Stomach (tissue), 8 donors: ENCODE measurements at regions not wholly inside any gene's neighbourhood (a gene's known extent, or its start where the extent isn't known, plus 50 kb on each side); places are given as distances from the start of the nearest gene placed in this dataset.

Experiments used
- DNase-seq, 2 donors: peaks; one replicate each; pipeline versions ENCODE4 v3.0.0 to v3.0.0-alpha.2; 2013 to 2019
- H3K27ac ChIP-seq, 5 donors: fragments of 200-600 bp in 4 of 5; sonication (generic) in 4 of 5; one replicate each; pipeline ENCODE4 v1.5.1; 2013 to 2019; ENCODE audit warnings: mild to moderate bottlenecking in 1 of 5, moderate library complexity in 1 of 5
- H3K27me3 ChIP-seq, 3 donors: fragments of 200-600 bp; sonication (generic); one replicate each; pipeline ENCODE4 v1.5.1; 2017 to 2019; ENCODE audit warnings: mixed run types in 1 of 3
- H3K36me3 ChIP-seq, 4 donors: fragments of 200-600 bp; sonication (generic); 1 replicate in 3 of 4; 2 replicates in 1 of 4; pipeline ENCODE4 v1.5.1; 2016 to 2019
- H3K4me1 ChIP-seq, 4 donors: fragments of 200-600 bp; sonication (generic); one replicate each; pipeline ENCODE4 v1.5.1; 2016 to 2019
- H3K4me3 ChIP-seq, 4 donors: fragments of 200-600 bp; sonication (generic) in 3 of 4; one replicate each; pipeline ENCODE4 v1.5.1; 2016 to 2019; ENCODE audit warnings: mild to moderate bottlenecking in 1 of 4
- H3K9me3 ChIP-seq, 4 donors: fragments of 200-600 bp; sonication (generic); one replicate each; pipeline ENCODE4 v1.5.1; 2016 to 2019
- CTCF ChIP-seq, 7 experiments: fragments of 450-650 bp in 4 of 7; fragments of 200-600 bp in 3 of 7; sonication (generic) in 3 of 7; IDR thresholded peaks; one replicate each; pipeline ENCODE4 v1.5.1; 2016 to 2019; ENCODE audit warnings: antibody characterized with exemption in 7 of 7, control low read depth in 2 of 7, mild to moderate bottlenecking in 1 of 7
- EP300 ChIP-seq: sonication (generic); formaldehyde crosslinking; IDR thresholded peaks from one replicate; pipeline ENCODE4 v1.6.1; 2017; ENCODE audit warnings: antibody characterized with exemption
- POLR2A ChIP-seq, 4 donors: fragments of 450-650 bp; IDR thresholded peaks; one replicate each; pipeline ENCODE4 v1.6.1; 2016; ENCODE audit warnings: antibody characterized with exemption in 4 of 4, control low read depth in 2 of 4, mild to moderate bottlenecking in 1 of 4, moderate library complexity in 1 of 4
- POLR2AphosphoS5 ChIP-seq, 3 donors: sonication (generic); formaldehyde crosslinking; IDR thresholded peaks; one replicate each; pipeline ENCODE4 v1.6.1; 2016; ENCODE audit warnings: antibody characterized with exemption in 3 of 3
- WGBS, 5 donors: extraction: QIAGEN DNeasy Blood & Tissue Kit in 3 of 5; methylation state at CpG; one replicate each; pipeline versions ENCODE4 v1.1.5 to v1.1.7; 2013 to 2018; 5-methylcytosine and 5-hydroxymethylcytosine counted together
- intact Hi-C: fragments of 100-400 bp; cut with DNase I; formaldehyde crosslinking; loops from one replicate; pipeline ENCODE4 v1.15.1; 2023; ENCODE audit warnings: low total_unique reads
- donor health status: healthy with polysubstance abuse.
- donor health status: Bipolar disorder and iron deficiency.
- donor health status: healthy.

DNA sequence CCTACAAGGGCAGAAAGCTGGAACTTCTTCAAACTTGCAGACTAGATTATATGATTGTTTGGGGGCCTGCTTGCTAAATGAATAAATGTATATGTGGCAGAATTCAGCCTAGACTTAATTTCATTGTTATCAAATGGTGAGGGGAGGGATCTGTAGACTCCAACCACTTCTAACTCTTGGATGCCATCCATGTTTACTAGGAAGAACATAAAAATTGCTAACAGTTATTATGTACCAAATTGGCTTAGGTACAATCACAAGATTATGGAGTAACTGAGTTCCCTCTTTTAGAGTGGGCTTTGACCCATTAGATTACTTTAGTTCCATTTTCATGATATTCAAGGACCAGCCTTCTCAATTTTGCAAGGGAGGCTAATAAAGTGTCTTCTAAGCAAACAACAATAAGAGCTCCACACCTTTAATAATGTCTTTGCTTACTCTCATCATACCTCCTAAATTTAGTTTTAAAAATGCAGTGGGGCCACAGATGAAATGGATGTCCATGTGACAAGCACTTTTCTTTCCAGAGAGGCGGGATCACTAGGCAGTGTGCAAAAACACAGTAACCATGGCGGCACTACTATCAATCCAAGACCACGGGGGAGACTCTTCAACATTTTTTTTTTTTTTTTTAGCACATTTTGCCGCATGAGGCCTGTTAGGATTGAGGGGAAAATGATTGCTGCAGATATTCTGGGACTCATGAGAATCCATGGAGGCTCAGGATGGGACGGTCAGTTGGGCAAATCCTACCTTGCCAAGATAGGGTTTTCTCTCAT lies 217.6 kb upstream of the SPRED2 start:
- intact Hi-C loops = no loop called here
- 87 to 92% (median 89%) methylated on average over 5 of the region's 5 CpGs for WGBS, 5 donors
- TF ChIP-seq EP300 (no peak), CTCF (IDR thresholded peaks at IDR 0.05) (no peak), POLR2A (IDR thresholded peaks at IDR 0.05) (no peak), POLR2AphosphoS5 (IDR thresholded peaks at IDR 0.05) (no peak)
- Histone ChIP-seq H3K27me3 (no peaks in the 10 kb centered on the region), H3K36me3 (no peaks in the 10 kb centered on the region), H3K4me1 (peaks cover 0 to under 1% (median 0%) of the 10 kb centered on the region in 4 donors), H3K4me3 (no peak overlapping the region), H3K27ac (no peak overlapping the region), H3K9me3 (no peaks in the 10 kb centered on the region)
- no peak for DNase-seq

DNA sequence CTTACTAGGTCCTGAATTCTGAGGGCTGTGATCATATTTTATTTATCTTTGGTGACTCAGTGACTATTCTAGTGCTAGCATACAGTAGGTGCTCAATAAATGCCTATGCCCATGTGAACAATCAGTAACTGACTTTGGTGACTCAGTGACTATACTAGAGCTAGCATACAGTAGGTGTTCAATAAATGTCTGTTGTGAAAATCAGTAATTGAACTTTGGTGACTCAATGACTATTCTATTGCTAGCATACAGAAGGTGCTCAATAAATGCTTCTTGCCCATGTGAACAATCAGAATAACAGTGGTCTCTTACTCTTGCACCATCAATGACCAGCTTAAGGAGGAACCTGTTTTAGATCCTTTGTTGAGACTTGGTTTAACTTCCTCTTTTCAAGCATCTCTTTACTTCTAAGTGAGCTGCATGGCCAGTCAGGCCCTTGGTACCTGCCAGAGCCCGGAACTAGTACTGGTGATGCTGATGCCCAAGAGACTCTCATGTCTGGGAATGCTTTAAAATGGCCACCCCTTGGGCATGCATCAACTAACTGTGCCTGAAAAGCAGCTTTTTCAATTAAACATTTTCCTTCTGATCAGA lies 214.9 kb upstream of the SPRED2 start:
- Histone ChIP-seq H3K36me3 (no peaks in the 10 kb centered on the region), H3K27me3 (no peaks in the 10 kb centered on the region), H3K9me3 (no peaks in the 10 kb centered on the region), H3K4me1 (no peaks in the 10 kb centered on the region), H3K4me3 (no peak overlapping the region), H3K27ac (no peak overlapping the region)
- WGBS, 5 donors = 71 to 97% (median 94%) methylated on average over 1 of the region's 1 CpG
- no peak for DNase-seq
- intact Hi-C loops = no loop called here
- no peak for TF ChIP-seq POLR2AphosphoS5 (IDR thresholded peaks at IDR 0.05)

- no peak for TF ChIP-seq EP300
- TF ChIP-seq POLR2AphosphoS5 (IDR thresholded peaks at IDR 0.05) = no peak
- TF ChIP-seq POLR2A (IDR thresholded peaks at IDR 0.05) = no peak
- TF ChIP-seq CTCF (IDR thresholded peaks at IDR 0.05) = no peak
- Histone ChIP-seq H3K9me3 (no peaks in the 10 kb centered on the region), H3K27me3 (peaks cover 0 to 19% (median 7%) of the 10 kb centered on the region in 3 donors), H3K4me1 (peaks cover 0 to 13% (median 3%) of the 10 kb centered on the region in 4 donors), H3K36me3 (no peaks in the 10 kb centered on the region), H3K4me3 (no peak overlapping the region), H3K27ac (no peak overlapping the region)
- intact Hi-C loops = no loop called here
- no peak for DNase-seq
- 79 to 87% (median 82%) methylated on average over 8 of the region's 8 CpGs for WGBS, 5 donors
These were observed 208.3 kb upstream of the SPRED2 start for GRCh38 chr2:65640793-65641103.

- intact Hi-C loops = no loop called here
- no peaks in the 10 kb centered on the region for H3K36me3 ChIP-seq
- DNase-seq = peak in 1 of 2 donors; percentile 67
- 50 to 61% (median 55%) methylated on average over 6 of the region's 6 CpGs for WGBS, 5 donors
- peaks cover 0 to 13% (median 3%) of the 10 kb centered on the region in 4 donors for H3K4me1 ChIP-seq
- H3K27ac ChIP-seq = no peak overlapping the region
- H3K27me3 ChIP-seq = peaks cover 0 to 24% (median 7%) of the 10 kb centered on the region in 3 donors
- no peaks in the 10 kb centered on the region for H3K9me3 ChIP-seq
- TF ChIP-seq EP300 = no peak
- no peak for TF ChIP-seq POLR2AphosphoS5 (IDR thresholded peaks at IDR 0.05)
- no peak for TF ChIP-seq POLR2A (IDR thresholded peaks at IDR 0.05)
- no peak for TF ChIP-seq CTCF (IDR thresholded peaks at IDR 0.05)
- no peak overlapping the region for H3K4me3 ChIP-seq
These were observed 206.9 kb upstream of the SPRED2 start for GRCh38 chr2:65639156-65639864.
